HEK293 (cell line): ENCODE measurements at regions not wholly inside any gene's neighbourhood (a gene's known extent, or its start where the extent isn't known, plus 50 kb on each side); places are given as distances from the start of the nearest gene placed in this dataset.

Experiments
- CTCF ChIA-PET: fragments of 350-600 bp; formaldehyde crosslinking; extraction: SDS; loops from one replicate; lab custom pipeline; 2021; ENCODE audit warnings: antibody characterized with exemption; lab: Yijun Ruan, JAX
- POLR2A ChIA-PET: fragments of 300-600 bp; formaldehyde crosslinking; extraction: SDS; loops from one replicate; lab custom pipeline; 2020; ENCODE audit warnings: antibody characterized with exemption, inconsistent platforms; lab: Yijun Ruan, JAX
- H3K27ac ChIP-seq: fragments of 200-500 bp; sonication (Bioruptor generic); 2 replicates; pipeline ENCODE4 v1.5.1; 2014; ENCODE audit warnings: low read depth, low read length, control low read depth, inconsistent platforms; ENCODE audit errors: extremely low read depth
- H3K36me3 ChIP-seq, 2 experiments: fragments of 200-500 bp in 1 of 2; sonication (Bioruptor generic) in 1 of 2; 1 replicate in 1 of 2; 2 replicates in 1 of 2; pipeline ENCODE4 v1.5.1; 2014 to 2017; ENCODE audit warnings: inconsistent platforms in 2 of 2, low read length in 2 of 2; ENCODE audit not compliant: control insufficient read depth in 2 of 2, insufficient read depth in 1 of 2
- H3K4me1 ChIP-seq: fragments of 200-500 bp; sonication (Bioruptor generic); 2 replicates; pipeline ENCODE4 v1.5.1; 2014; ENCODE audit warnings: mild to moderate bottlenecking, low read length, inconsistent platforms; ENCODE audit not compliant: control insufficient read depth, insufficient read depth
- H3K4me3 ChIP-seq: 2 replicates; pipeline ENCODE4 v1.5.1; 2011; ENCODE audit warnings: low read depth, mild to moderate bottlenecking, control low read depth, low read length, moderate library complexity
- H3K9me3 ChIP-seq: fragments of 200-500 bp; sonication (Bioruptor generic); 2 replicates; pipeline ENCODE4 v1.5.1; 2014; ENCODE audit warnings: low read depth, low read length, inconsistent platforms; ENCODE audit not compliant: control insufficient read depth, insufficient read depth
- AEBP2 ChIP-seq: fragments of 450-650 bp; formaldehyde crosslinking; IDR thresholded peaks from 2 replicates; pipeline ENCODE4 v1.5.1; 2016; ENCODE audit warnings: missing biosample characterization, missing genetic modification characterization, borderline replicate concordance
- FEZF1 ChIP-seq: fragments of 450-650 bp; formaldehyde crosslinking; IDR thresholded peaks from 2 replicates; pipeline ENCODE4 v1.5.1; 2016; ENCODE audit warnings: missing biosample characterization, missing genetic modification characterization
- GLI2 ChIP-seq: fragments of 450-650 bp; formaldehyde crosslinking; IDR thresholded peaks from 2 replicates; pipeline ENCODE4; 2017; ENCODE audit warnings: missing biosample characterization, missing genetic modification characterization, low read depth, borderline replicate concordance
- PRDM1 ChIP-seq: fragments of 450-650 bp; formaldehyde crosslinking; IDR thresholded peaks from 2 replicates; pipeline ENCODE4; 2016; ENCODE audit warnings: missing biosample characterization, missing genetic modification characterization
- PRDM2 ChIP-seq: fragments of 450-650 bp; formaldehyde crosslinking; IDR thresholded peaks from 2 replicates; pipeline ENCODE4 v1.5.1; 2016; ENCODE audit warnings: missing biosample characterization, missing genetic modification characterization, borderline replicate concordance
- REST ChIP-seq: fragments of 450-650 bp; formaldehyde crosslinking; IDR thresholded peaks from 2 replicates; pipeline ENCODE4 v1.5.1; 2016; ENCODE audit warnings: missing biosample characterization, missing genetic modification characterization
- TCF7L2 ChIP-seq: IDR thresholded peaks from 2 replicates; pipeline ENCODE4 v1.6.1; 2011; ENCODE audit warnings: low read depth, mild to moderate bottlenecking, inconsistent platforms, low read length, moderate library complexity, borderline replicate concordance
- WT1 ChIP-seq: fragments of 450-650 bp; formaldehyde crosslinking; IDR thresholded peaks from 2 replicates; pipeline ENCODE4 v1.5.1; 2016; ENCODE audit warnings: missing biosample characterization, missing genetic modification characterization
- ZBTB20 ChIP-seq: fragments of 450-650 bp; formaldehyde crosslinking; IDR thresholded peaks from 2 replicates; pipeline ENCODE4 v1.5.1; 2016; ENCODE audit warnings: missing biosample characterization, missing genetic modification characterization
- ZFP41 ChIP-seq: fragments of 450-650 bp; formaldehyde crosslinking; IDR thresholded peaks from 2 replicates; pipeline ENCODE4 v1.5.1; 2016; ENCODE audit warnings: missing biosample characterization, missing genetic modification characterization, borderline replicate concordance
- ZNF121 ChIP-seq: fragments of 450-650 bp; formaldehyde crosslinking; IDR thresholded peaks from 2 replicates; pipeline ENCODE4 v1.5.1; 2016; ENCODE audit warnings: missing biosample characterization, missing genetic modification characterization
- ZNF184 ChIP-seq: fragments of 450-650 bp; IDR thresholded peaks from 2 replicates; pipeline ENCODE4 v1.5.1; 2018; ENCODE audit warnings: missing biosample characterization, mild to moderate bottlenecking, missing genetic modification characterization
- ZNF302 ChIP-seq: fragments of 450-650 bp; formaldehyde crosslinking; IDR thresholded peaks from 2 replicates; pipeline ENCODE4 v1.5.1; 2016; ENCODE audit warnings: missing biosample characterization, missing genetic modification characterization, low read depth
- ZNF404 ChIP-seq: fragments of 450-650 bp; formaldehyde crosslinking; IDR thresholded peaks from 2 replicates; pipeline ENCODE4 v1.5.1; 2017; ENCODE audit warnings: missing biosample characterization, missing genetic modification characterization
- ZNF561 ChIP-seq: fragments of 450-650 bp; IDR thresholded peaks from 2 replicates; pipeline ENCODE4 v1.5.1; 2018; ENCODE audit warnings: missing biosample characterization, missing genetic modification characterization, borderline replicate concordance
- ZNF645 ChIP-seq: fragments of 450-650 bp; formaldehyde crosslinking; IDR thresholded peaks from 2 replicates; pipeline ENCODE4; 2016; ENCODE audit warnings: missing biosample characterization, missing genetic modification characterization
- ZNF660 ChIP-seq: fragments of 450-650 bp; IDR thresholded peaks from 2 replicates; pipeline ENCODE4 v1.5.1; 2018; ENCODE audit warnings: missing biosample characterization, mild to moderate bottlenecking, missing genetic modification characterization
- ZNF747 ChIP-seq: fragments of 450-650 bp; formaldehyde crosslinking; IDR thresholded peaks from 2 replicates; pipeline ENCODE4 v1.5.1; 2016; ENCODE audit warnings: missing biosample characterization, missing genetic modification characterization
- ZNF792 ChIP-seq: fragments of 450-650 bp; formaldehyde crosslinking; IDR thresholded peaks from 2 replicates; pipeline ENCODE4 v1.5.1; 2016; ENCODE audit warnings: missing biosample characterization, missing genetic modification characterization
- ZNF837 ChIP-seq: fragments of 450-650 bp; formaldehyde crosslinking; IDR thresholded peaks from 2 replicates; pipeline ENCODE4 v1.5.1; 2016; ENCODE audit warnings: missing biosample characterization, missing genetic modification characterization
- ZSCAN16 ChIP-seq: fragments of 450-650 bp; formaldehyde crosslinking; IDR thresholded peaks from 2 replicates; pipeline ENCODE4 v1.5.1; 2016; ENCODE audit warnings: missing biosample characterization, missing genetic modification characterization

- TF ChIP-seq GLI2 (tag by site-specific recombination) (no peak), REST (no peak), FEZF1 (tag by site-specific recombination) (no peak), ZBTB20 (tag by site-specific recombination) (no peak), PRDM1 (tag by site-specific recombination) (no peak)
Measured at GRCh38 chr3:8200996-8201395, 300.6 kb upstream of the LMCD1 start (continued).

- Histone ChIP-seq H3K9me3 (no peaks in the 10 kb centered on the region), H3K36me3 (no peaks in the 10 kb centered on the region), H3K4me3 (no peak overlapping the region), H3K27ac (no peak overlapping the region), H3K4me1 (no peaks in the 10 kb centered on the region)
- POLR2A ChIA-PET: no interaction called here
- CTCF ChIA-PET: interaction anchor here (1.3 kb wide), 1 partner anchor 90 kb away, joined by 3 read pairs; no protein-coding TSS in a partner anchor
- no peak for TF ChIP-seq WT1 (tag by site-specific recombination)
- no peak for TF ChIP-seq ZNF302 (tag by site-specific recombination)
- TF ChIP-seq ZNF404 (tag by site-specific recombination): no peak
- no peak for TF ChIP-seq ZNF561 (tag by site-specific recombination)
- no peak for TF ChIP-seq ZNF837 (tag by site-specific recombination)
- TF ChIP-seq AEBP2: no peak
- no peak for TF ChIP-seq ZNF747 (tag by site-specific recombination)
- no peak for TF ChIP-seq ZFP41 (tag by site-specific recombination)
- TF ChIP-seq ZNF645 (tag by site-specific recombination): no peak
- no peak for TF ChIP-seq PRDM2 (tag by site-specific recombination)
- no peak for TF ChIP-seq ZNF184 (tag by site-specific recombination)
- TF ChIP-seq ZNF660: no peak
- TF ChIP-seq TCF7L2: no peak
- no peak for TF ChIP-seq ZNF792
- no peak for TF ChIP-seq ZSCAN16
- no peak for TF ChIP-seq ZNF121 (tag by site-specific recombination)
Measured at GRCh38 chr3:8201886-8202285, 299.7 kb upstream of the LMCD1 start.
